H1 (cell line): ENCODE measurements at regions not wholly inside any gene's neighbourhood (a gene's known extent, or its start where the extent isn't known, plus 50 kb on each side); places are given as distances from the start of the nearest gene placed in this dataset.

Source experiments
- CHD7 ChIP-seq: fragments of 300-600 bp; sonication (generic); IDR thresholded peaks from 2 replicates; pipeline ENCODE4 v1.7.1; 2012; ENCODE audit warnings: low read length, moderate library complexity, mild to moderate bottlenecking, inconsistent platforms; ENCODE audit not compliant: insufficient replicate concordance
- RBBP5 ChIP-seq: IDR thresholded peaks from 2 replicates; pipeline ENCODE4 v1.7.1; 2012; ENCODE audit warnings: low read depth, mild to moderate bottlenecking, inconsistent platforms, low read length, moderate library complexity, borderline replicate concordance

GRCh38 chr2:43041661-43042360, 184.6 kb downstream of the ZFP36L2 start (continued):
- TF ChIP-seq CHD7 (no peak), RBBP5 (peak; percentile 77; the same call in 1 of the 2 replicates)
